GM18517 (cell line): ENCODE measurements at regions not wholly inside any gene's neighbourhood (a gene's known extent, or its start where the extent isn't known, plus 50 kb on each side); places are given as distances from the start of the nearest gene placed in this dataset.

ENCODE experiments used
- ATAC-seq: cut with Tn5 transposase; IDR thresholded peaks from one replicate; pipeline ENCODE4 v1.9.1; 2021; ENCODE audit warnings: mild to moderate bottlenecking, moderate library complexity; ENCODE audit not compliant: unreplicated experiment

- ATAC-seq, result no peak
Measured at GRCh38 chr18:31246460-31246859, 71.5 kb upstream of the DSG1 start.

- no peak for ATAC-seq
Measured at GRCh38 chr18:31247574-31248199, 70.3 kb upstream of the DSG1 start.

GRCh38 chr18:31248783-31249521, 69.0 kb upstream of the DSG1 start:
- no peak for ATAC-seq

GRCh38 chr18:31250902-31251301, 67.1 kb upstream of the DSG1 start:
- ATAC-seq, result no peak

- ATAC-seq, result no peak
Measured at GRCh38 chr18:31252522-31252921, 65.4 kb upstream of the DSG1 start.

GRCh38 chr18:31255953-31256352, 62.0 kb upstream of the DSG1 start:
- ATAC-seq, result no peak

- no peak for ATAC-seq
Measured at GRCh38 chr18:31258789-31259188, 59.2 kb upstream of the DSG1 start.

DNA sequence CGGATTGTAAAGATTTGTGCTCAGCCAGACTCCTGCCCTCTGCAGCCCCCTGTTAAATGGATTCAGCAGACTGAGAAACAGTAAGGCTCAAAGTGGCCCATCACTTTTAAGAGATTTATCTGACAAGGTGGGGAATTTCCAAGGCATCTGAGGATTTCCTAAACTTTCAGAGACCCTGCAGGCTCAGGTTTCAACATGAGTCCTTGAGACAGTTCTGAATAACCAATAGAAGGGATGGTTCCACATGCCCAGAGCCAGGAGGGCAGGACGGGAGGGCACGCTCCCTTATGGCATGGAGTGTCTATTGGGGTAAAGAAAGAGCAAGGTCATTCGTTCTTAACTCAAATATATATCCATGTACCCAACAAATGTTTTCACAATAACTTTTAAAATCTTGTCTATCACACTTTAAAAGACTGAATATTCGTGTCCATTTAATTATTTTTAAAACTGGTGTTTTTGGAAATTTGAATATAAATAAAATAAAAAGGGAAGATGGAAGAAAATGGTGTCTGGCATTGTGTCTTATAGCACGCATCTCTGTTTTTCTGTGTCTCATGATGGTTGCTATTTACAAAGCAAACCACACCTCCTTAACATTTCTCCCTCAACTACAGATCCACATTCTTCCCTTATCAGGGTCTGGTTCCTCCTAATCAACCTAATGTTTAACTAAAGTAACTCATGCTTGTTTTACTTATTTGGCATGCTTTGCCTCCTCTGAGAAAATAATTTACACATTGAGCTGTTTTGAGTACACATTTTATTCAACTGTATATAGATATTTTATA, 56.0 kb upstream of the DSG1 start:
- ATAC-seq, result no peak

DNA sequence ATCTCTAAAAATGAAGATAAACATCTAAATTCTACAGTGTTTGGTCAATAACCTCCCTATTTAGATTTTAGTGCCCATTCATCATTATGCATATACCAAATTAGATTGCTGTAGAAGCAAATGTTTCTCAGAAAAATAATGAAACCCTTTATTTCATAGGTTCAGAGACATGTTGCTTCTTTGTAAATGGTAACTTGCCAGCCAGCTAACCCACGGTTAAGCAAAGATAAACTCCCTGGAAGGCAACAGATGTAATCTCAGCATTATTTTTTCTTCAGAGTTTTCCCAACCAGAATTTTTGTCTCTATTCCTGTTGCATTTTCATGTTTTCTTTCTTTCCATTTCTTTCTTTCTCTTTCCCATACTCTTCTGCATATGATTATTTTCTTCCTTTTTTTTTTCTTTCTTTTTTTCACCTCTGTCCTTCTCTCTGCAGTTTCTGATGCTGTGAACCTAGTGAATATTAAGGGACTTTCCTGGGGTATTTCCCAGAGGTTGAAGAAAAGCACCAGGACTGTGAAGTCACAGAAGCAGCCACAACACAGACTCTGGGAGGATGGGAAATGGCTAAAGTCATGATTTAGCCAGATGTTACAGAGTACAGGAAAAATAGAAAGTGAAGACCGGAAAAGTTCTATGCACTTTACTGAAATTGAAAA, 50.0 kb upstream of the DSG1 start:
- ATAC-seq, result peak; percentile 80
